ENCODE measurements at regions not wholly inside any gene's neighbourhood (a gene's known extent, or its start where the extent isn't known, plus 50 kb on each side); places are given as distances from the start of the nearest gene placed in this dataset.

DNA sequence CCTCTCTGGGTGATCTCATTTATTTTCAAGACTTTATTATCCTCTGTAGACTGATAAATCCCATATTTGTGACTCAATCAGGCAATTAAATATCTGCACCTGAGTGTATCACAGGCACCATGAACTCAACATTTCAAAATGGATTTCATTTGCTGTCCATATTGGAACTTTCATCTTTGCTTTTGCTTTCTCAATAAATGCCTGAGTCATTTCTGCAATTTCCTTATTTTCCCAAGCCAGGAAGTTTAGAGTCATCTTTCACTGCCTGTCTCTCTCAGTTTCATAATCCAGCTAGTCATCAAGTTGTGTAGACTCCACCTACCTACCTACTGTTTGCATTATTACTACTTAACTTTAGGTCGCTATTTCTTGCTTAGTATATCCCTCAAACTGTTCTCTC is 540.9 kb downstream of the LMO4 start:
- TF ChIP-seq EZH2 (IDR thresholded peaks at IDR 0.05; ENCODE audit: low read length, unreplicated experiment) (no peak), CTCF (conservative IDR thresholded peaks at IDR 0.05; ENCODE audit: low read depth, low read length) (no peak)

All from PC-3 (cell line).